ENCODE measurements at regions not wholly inside any gene's neighbourhood (a gene's known extent, or its start where the extent isn't known, plus 50 kb on each side); places are given as distances from the start of the nearest gene placed in this dataset.
"Not testable (repeated sequence)": the region's sequence is repeated elsewhere in the genome, so short reads cannot be mapped to it uniquely, and the experiment has no call there.

DNA sequence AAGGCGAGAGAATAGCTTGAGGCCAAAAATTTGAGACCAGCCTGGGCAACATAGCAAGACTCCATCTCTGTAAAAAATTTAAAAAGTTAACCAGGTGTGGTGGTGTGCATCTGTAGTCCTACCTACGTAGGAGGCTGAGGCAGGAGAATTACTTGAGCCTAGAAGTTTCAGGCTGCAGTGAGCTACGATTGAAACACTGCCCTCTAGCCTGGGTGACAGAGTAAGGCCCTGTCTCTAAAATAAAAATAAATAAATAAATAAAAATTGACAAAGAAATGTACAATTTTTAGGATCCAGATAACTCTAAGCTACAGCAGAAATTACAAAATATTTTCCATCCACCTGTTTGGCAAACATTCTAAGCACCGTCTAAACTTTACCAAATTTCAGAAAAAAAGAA is 941.0 kb upstream of the ADGRB3 start:
- FAIRE-seq: no peak
- no peak for DNase-seq (ENCODE audit: insufficient read length, low spot score)

DNA sequence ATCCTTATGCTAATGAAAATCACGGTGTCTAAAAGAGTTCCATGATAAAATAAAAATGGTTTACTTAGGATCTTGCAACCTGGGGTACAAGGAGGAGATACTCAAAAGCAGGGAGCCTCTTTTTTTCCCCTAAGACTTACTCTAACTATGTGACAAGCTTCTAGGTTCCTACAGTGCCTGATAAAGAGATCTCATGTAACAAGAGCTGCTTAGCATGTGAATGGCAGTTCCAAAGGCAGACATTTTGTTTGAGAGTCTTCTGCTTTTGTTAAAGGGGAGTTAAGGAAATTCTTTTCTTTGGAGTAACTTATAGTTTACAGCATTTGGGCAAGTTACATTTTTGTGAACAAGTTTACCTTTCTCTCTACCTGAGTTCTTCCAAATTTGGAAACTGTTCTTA is 945.8 kb upstream of the ADGRB3 start:
- DNase-seq (ENCODE audit: insufficient read length, low spot score) (no peak), FAIRE-seq (no peak)

DNA sequence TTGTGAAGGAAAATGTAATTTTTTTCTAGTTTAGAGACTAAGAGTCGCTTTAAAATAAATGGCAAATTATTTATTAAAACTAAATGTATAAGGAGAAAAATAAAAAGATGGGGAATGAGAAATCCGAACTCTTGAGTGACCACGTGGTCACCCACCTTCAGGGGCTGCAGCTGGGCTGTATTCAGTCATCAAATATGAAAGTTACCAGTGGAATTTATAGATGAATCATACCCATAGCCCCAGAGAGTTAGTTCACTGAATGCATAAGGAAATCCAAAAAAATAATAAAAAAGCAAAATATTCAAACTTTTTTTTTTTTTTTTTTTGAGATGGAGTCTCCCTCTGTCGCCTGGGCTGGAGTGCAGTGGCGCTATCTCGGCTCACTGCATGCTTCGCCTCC is 947.7 kb upstream of the ADGRB3 start:
- no peak for DNase-seq (ENCODE audit: insufficient read length, low spot score)
- FAIRE-seq: no peak

DNA sequence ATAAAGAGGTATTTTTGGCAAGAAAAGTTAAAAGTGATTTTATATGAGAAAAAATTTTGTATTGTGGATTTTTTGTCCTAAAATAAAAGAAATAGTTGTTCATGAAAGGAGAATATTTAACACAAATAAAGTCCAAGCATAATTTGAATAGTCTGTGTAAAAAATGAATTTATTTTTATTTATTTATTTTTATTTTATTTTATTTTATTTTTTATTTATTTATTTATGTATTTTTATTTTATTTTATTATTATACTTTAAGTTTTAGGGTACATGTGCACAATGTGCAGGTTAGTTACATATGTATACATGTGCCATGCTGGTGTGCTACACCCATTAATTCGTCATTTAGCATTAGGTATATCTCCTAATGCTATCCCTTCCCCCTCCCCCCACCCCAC is 948.9 kb upstream of the ADGRB3 start:
- not testable (repeated sequence) for DNase-seq (ENCODE audit: insufficient read length, low spot score); FAIRE-seq

DNA sequence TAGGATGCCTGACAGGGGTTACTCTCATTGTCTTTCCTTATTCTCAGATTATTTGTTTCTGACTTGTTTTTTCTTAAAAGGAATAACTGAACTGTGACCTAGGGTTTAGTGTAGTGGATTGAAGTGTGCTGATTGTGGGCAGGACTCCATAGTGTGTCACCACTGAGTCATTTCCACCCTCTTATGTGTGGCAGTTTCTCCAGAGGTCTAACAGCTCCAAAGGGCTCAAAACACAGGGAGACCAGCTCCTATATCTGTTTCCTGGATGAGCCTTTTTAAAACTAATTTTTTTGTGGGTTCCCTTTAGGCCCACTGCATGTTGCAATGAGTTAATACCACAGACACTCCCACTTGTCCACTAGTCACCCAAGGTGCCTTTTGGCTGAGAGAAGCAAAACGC is 951.1 kb upstream of the ADGRB3 start:
- FAIRE-seq (peak; percentile 46), DNase-seq (ENCODE audit: insufficient read length, low spot score) (peak; percentile 10)

- FAIRE-seq (no peak), DNase-seq (ENCODE audit: insufficient read length, low spot score) (no peak)
Measured at GRCh38 chr6:67680297-67680932, 954.7 kb upstream of the ADGRB3 start.

DNA sequence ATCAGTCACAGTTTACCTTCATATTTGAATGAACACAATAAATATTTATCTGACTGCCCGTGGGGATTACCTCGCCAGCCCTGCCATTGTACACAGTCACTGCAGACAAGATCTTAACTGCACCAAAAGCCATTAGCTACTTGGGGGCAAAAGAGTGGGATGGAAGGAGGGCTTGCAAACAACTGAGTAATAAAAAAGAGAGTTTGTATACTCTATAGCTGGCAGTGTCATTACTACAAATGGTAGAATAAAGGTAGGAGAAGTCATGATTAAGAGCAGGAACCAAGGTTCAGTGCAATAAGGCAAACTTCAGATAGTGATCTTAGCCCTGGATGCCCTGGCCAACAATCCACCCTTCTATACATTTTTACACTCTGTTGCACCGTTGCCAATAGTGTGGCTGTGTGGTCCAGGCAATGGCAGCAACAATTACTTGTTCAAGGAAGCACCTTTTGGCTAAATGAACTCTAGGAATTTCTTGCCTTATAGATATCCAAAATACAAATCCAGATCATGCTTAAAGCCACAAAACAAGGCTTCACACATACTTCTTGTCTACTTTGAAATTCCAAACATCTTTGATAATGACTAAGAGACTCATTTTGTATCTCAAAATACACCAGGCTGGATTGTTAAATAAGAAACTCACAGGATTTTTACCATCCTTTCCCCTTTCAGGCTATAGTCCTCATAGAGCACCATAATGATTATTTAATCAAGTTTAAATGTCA is 955.4 kb upstream of the ADGRB3 start:
- FAIRE-seq: no peak
- no peak for DNase-seq (ENCODE audit: insufficient read length, low spot score)

GRCh38 chr6:67676892-67677291 is 958.2 kb upstream of the ADGRB3 start:
- DNase-seq (ENCODE audit: insufficient read length, low spot score): no peak
- no peak for FAIRE-seq

DNA sequence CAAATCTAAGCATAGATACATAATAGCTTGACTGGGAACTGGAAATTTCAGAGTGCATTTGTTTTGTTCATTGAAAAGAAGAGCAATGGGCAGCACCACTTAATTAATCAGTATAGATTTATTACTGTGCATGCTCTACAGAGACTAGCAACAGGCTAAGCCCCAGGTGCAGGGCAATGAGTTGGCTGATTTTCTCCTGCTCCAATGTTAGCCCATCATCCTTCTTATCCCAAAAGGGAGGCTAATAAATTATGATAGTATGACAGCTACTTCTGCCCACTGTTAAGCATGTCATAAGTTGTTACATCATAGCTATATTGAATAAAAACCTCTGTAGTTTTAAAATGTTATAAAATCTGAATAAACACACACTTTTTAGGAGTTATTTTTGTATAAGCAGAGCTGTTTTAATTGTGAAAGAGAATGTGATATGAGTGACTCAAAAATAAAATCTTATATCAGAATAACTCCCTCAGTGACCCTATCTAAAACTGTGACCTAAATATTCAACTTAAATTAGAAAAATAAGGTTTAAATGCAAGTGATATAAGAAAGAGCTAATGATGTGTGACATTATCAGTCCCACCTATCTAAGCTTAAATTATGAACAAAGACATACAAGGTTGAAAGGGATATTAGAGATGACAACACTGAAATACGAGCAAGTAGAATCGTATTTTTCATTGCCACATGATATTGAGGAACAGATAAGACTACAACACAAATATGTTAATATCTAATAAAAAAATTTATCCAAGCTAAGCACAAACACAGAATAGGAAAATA is 967.3 kb upstream of the ADGRB3 start:
- no peak for FAIRE-seq
- DNase-seq (ENCODE audit: insufficient read length, low spot score): no peak

DNA sequence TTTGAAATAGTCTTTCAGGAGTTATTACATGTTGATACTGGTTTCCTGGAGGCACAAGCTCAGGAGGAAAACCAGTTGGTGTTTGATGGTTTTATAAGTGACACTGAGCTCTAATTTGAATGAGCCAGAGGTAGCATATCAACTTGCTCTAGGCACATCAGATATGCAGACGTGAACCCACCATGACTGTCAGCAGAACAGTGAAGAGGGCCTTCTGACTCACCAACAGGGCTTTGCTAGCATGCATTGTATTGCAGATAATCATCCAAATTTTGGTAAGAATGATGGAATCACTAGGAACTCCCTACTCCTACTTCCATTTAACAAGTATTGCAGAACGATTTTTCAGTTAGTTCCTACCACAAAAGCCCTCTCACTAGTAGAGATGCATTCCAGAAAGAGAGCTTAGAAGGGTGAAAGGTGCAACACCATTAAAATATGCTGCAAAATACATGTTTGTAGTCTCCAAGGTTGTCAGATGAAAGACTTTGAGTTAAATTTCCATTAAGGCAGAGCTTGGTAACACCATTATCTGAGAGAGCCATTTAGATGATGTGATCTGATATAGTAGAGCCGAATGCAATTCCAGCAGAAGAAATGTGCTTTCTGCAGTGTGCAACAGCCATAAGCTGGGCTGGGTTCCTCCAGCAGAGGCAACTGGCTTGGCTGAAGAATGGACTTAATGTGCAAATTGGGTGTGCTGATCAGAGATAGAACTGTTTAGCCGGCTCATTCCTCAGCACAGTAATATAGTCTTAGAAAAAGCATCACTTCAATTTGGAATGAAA is 968.7 kb upstream of the ADGRB3 start:
- DNase-seq (ENCODE audit: insufficient read length, low spot score) (no peak), FAIRE-seq (no peak)

GRCh38 chr6:67664942-67665341 is 970.1 kb upstream of the ADGRB3 start:
- FAIRE-seq: no peak
- DNase-seq (ENCODE audit: insufficient read length, low spot score): no peak

GRCh38 chr6:67663105-67663895 is 971.8 kb upstream of the ADGRB3 start:
- DNase-seq (ENCODE audit: insufficient read length, low spot score) (no peak), FAIRE-seq (no peak)

DNA sequence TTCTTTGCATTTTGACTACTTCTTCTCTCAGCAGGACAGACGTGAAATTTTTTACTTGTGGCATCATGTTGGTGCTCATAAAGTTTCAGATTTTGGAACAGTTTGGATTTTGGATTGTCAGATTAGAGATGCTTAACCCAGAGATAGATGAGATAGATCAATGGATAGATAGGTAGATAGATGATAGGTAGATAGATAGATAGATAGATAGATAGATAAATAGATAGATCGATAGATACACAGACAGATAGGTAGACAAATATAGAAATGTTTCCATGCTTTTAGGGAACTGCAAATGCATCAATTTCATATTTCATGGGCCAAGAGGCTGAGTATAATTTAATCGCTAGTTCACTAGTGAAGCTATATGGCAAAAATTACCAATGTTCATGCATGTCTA is 981.5 kb upstream of the ADGRB3 start:
- no peak for DNase-seq (ENCODE audit: insufficient read length, low spot score)
- no peak for FAIRE-seq

DNA sequence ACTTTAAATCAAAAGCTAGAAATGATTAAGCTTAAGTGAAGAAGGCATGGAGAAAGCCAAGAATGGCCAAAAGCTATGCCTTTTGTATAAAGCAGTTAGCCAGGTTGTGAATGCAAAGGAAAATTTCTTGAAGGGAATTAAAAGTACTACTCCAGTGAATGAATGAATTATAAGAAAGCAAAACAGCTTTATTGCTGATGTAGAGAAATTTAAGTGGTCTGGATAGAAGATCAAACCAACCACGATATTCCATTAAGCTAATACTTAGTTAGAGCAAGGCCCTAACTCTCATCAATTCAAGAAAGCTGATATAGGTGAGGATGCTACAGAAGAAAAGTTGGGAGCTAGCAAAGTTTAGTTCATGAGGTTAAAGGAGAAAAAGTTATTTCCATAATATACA is 988.5 kb upstream of the ADGRB3 start:
- FAIRE-seq: no peak
- no peak for DNase-seq (ENCODE audit: insufficient read length, low spot score)

- FAIRE-seq: no peak
- no peak for DNase-seq (ENCODE audit: insufficient read length, low spot score)
Measured at GRCh38 chr6:67643281-67643680, 991.8 kb upstream of the ADGRB3 start.

DNA sequence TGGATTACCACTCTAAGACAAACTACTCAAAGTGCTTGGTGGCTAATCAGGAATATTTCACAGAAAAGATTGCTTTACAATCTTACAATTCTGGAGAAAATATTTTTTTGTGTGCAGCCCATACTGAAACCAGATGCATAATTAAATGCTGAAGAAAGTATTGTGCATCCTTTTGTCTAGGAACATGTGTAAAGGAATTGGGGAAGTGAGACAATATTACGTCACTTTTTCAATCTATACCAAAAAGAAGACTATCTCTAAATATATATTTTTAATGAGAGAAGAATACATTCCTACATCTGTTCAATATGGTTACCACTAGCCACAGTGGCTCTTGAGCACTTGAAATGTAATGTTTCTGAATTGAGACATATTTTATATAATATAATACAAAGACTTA is 992.5 kb upstream of the ADGRB3 start:
- FAIRE-seq (no peak), DNase-seq (ENCODE audit: insufficient read length, low spot score) (no peak)

- DNase-seq (ENCODE audit: insufficient read length, low spot score) (no peak), FAIRE-seq (no peak)
Measured at GRCh38 chr6:67640484-67640883, 994.6 kb upstream of the ADGRB3 start.

GRCh38 chr6:67639161-67639560 is 995.9 kb upstream of the ADGRB3 start:
- no peak for FAIRE-seq
- DNase-seq (ENCODE audit: insufficient read length, low spot score): no peak

GRCh38 chr6:67634199-67634598 is 1000.9 kb upstream of the ADGRB3 start:
- DNase-seq (ENCODE audit: insufficient read length, low spot score) (no peak), FAIRE-seq (no peak)

GRCh38 chr6:67633058-67633457 is 1002.0 kb upstream of the ADGRB3 start:
- no peak for FAIRE-seq
- DNase-seq (ENCODE audit: insufficient read length, low spot score): no peak
